CD4-positive, alpha-beta T cell (primary cell): ENCODE measurements at regions not wholly inside any gene's neighbourhood (a gene's known extent, or its start where the extent isn't known, plus 50 kb on each side); places are given as distances from the start of the nearest gene placed in this dataset.

Experiments used
- ATAC-seq: fragments of 200-7000 bp; cut with Tn5 transposase; one replicate; pipeline ENCODE4 v1.10.0; 2022; ENCODE audit warnings: mild to moderate bottlenecking; ENCODE audit not compliant: poor library complexity
- CTCF ChIA-PET: fragments of 350-600 bp; sonication (Branson Sonifier 250); formaldehyde crosslinking; loops from one replicate; lab custom pipeline; 2021; ENCODE audit warnings: antibody characterized with exemption, inconsistent platforms; lab: Charles Lee
- POLR2A ChIA-PET: fragments of 350-600 bp; sonication (Branson Sonifier 250); formaldehyde crosslinking; loops from one replicate; lab custom pipeline; 2021; ENCODE audit warnings: antibody characterized with exemption, inconsistent platforms; lab: Charles Lee
- DNase-seq, 14 experiments: peaks; one replicate each; pipeline ENCODE4 v3.0.0-alpha.2; 2013 to 2020; ENCODE audit warnings: mixed read lengths in 2 of 14
- H3K27ac ChIP-seq, 2 donors: one replicate each; pipeline versions ENCODE4 v1.5.1 to v1.7.0; 2013; ENCODE audit warnings: low read length in 2 of 2, low read depth in 1 of 2, mild to moderate bottlenecking in 1 of 2
- H3K27me3 ChIP-seq, 2 experiments: 1 replicate in 1 of 2; 2 replicates in 1 of 2; pipeline versions ENCODE4 v1.6.1 to v1.7.0; 2013; ENCODE audit warnings: low read length in 2 of 2, control low read depth in 1 of 2, mild to moderate bottlenecking in 1 of 2, moderate library complexity in 1 of 2; ENCODE audit not compliant: insufficient read depth in 2 of 2, control insufficient read depth in 1 of 2
- H3K36me3 ChIP-seq: one replicate; pipeline ENCODE4 v1.6.1; 2013; ENCODE audit warnings: low read length, control low read depth; ENCODE audit not compliant: insufficient read depth
- H3K4me1 ChIP-seq: one replicate; pipeline ENCODE4 v1.6.1; 2013; ENCODE audit warnings: low read length, control low read depth; ENCODE audit not compliant: insufficient read depth
- H3K4me3 ChIP-seq: one replicate; pipeline ENCODE4 v1.5.1; 2013; ENCODE audit warnings: mild to moderate bottlenecking, low read length, moderate library complexity
- H3K9me3 ChIP-seq, 2 experiments: 1 replicate in 1 of 2; 2 replicates in 1 of 2; pipeline versions ENCODE4 v1.6.1 to v1.7.0; 2013; ENCODE audit warnings: low read length in 2 of 2, mild to moderate bottlenecking in 2 of 2, control low read depth in 1 of 2, moderate library complexity in 1 of 2; ENCODE audit not compliant: control insufficient read depth in 1 of 2, insufficient read depth in 1 of 2
- H3K27ac Mint-ChIP-seq: one replicate; pipeline ENCODE4 v1.8.0; 2020; ENCODE audit warnings: mixed read lengths
- H3K27me3 Mint-ChIP-seq: one replicate; pipeline ENCODE4 v1.8.0; 2021; ENCODE audit warnings: mixed read lengths
- H3K36me3 Mint-ChIP-seq: one replicate; pipeline ENCODE4 v1.8.0; 2021; ENCODE audit warnings: low read depth, mixed read lengths
- H3K4me1 Mint-ChIP-seq: one replicate; pipeline ENCODE4 v1.8.0; 2021; ENCODE audit warnings: low read depth, mixed read lengths
- H3K4me3 Mint-ChIP-seq: one replicate; pipeline ENCODE4 v1.8.0; 2020; ENCODE audit warnings: mild to moderate bottlenecking, mixed read lengths
- H3K9me3 Mint-ChIP-seq: one replicate; pipeline ENCODE4 v1.8.0; 2020; ENCODE audit warnings: mixed read lengths
- intact Hi-C, 2 experiments: fragments of 100-400 bp; cut with DNase I in 1 of 2; cut with micrococcal nuclease in 1 of 2; formaldehyde crosslinking; loops; one replicate each; pipeline versions ENCODE4 v1.15.1 to v1.9.0; 2023 to 2025; cut with DNase I, micrococcal nuclease
- TF ChIP-seq, protein P1 (sequence below): fragments of 200-600 bp; IDR thresholded peaks from one replicate; pipeline ENCODE4 v1.8.0; 2022; ENCODE audit warnings: antibody characterized with exemption, mild to moderate bottlenecking

DNA sequence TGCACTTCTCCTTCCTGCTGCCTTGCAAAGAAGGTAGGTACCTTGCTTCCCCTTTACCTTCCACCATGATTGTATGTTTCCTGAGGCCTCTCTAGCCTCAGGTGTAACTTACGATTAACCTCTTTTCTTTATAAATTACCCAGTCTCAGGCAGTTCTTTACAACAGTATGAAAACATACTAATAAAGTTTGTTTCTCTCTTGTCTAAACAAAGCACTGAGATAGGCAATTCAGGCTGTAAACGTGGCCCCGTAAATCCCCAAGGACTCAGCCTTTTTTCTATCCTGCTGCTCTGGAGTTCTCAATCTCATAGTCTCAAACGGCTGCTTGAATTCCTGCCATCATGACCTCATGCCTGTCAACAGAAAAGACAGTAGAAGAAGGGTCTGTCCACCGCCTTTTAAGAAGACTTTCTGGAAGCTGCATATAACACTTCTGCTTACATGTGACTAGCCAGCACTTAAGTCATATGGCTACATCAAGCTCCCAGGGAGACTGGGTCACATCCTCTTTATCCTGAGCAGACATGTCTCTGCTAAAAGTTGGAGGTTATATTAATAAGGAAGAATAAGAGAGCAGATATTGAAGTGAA, 257.8 kb downstream of the EBLN2 start:
- ChIA-PET POLR2A (no interaction called here), CTCF (no interaction called here)
- no peaks in the 10 kb centered on the region for H3K27me3 ChIP-seq
- Mint-ChIP-seq H3K9me3 (no peaks in the 10 kb centered on the region), H3K36me3 (no peaks in the 10 kb centered on the region), H3K4me1 (no peaks in the 10 kb centered on the region), H3K27me3 (peaks cover 10% of the 10 kb centered on the region), H3K4me3 (no peak overlapping the region), H3K27ac (no peak overlapping the region)
- intact Hi-C loops: no loop called here
- H3K4me3 ChIP-seq: no peak overlapping the region
- DNase-seq (no peak), ATAC-seq (no peak)
- H3K9me3 ChIP-seq: no peaks in the 10 kb centered on the region
- no peaks in the 10 kb centered on the region for H3K4me1 ChIP-seq
- no peaks in the 10 kb centered on the region for H3K36me3 ChIP-seq
- TF ChIP-seq, protein P1, sequence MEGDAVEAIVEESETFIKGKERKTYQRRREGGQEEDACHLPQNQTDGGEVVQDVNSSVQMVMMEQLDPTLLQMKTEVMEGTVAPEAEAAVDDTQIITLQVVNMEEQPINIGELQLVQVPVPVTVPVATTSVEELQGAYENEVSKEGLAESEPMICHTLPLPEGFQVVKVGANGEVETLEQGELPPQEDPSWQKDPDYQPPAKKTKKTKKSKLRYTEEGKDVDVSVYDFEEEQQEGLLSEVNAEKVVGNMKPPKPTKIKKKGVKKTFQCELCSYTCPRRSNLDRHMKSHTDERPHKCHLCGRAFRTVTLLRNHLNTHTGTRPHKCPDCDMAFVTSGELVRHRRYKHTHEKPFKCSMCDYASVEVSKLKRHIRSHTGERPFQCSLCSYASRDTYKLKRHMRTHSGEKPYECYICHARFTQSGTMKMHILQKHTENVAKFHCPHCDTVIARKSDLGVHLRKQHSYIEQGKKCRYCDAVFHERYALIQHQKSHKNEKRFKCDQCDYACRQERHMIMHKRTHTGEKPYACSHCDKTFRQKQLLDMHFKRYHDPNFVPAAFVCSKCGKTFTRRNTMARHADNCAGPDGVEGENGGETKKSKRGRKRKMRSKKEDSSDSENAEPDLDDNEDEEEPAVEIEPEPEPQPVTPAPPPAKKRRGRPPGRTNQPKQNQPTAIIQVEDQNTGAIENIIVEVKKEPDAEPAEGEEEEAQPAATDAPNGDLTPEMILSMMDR: no peak
- H3K27ac ChIP-seq: no peak overlapping the region

DNA sequence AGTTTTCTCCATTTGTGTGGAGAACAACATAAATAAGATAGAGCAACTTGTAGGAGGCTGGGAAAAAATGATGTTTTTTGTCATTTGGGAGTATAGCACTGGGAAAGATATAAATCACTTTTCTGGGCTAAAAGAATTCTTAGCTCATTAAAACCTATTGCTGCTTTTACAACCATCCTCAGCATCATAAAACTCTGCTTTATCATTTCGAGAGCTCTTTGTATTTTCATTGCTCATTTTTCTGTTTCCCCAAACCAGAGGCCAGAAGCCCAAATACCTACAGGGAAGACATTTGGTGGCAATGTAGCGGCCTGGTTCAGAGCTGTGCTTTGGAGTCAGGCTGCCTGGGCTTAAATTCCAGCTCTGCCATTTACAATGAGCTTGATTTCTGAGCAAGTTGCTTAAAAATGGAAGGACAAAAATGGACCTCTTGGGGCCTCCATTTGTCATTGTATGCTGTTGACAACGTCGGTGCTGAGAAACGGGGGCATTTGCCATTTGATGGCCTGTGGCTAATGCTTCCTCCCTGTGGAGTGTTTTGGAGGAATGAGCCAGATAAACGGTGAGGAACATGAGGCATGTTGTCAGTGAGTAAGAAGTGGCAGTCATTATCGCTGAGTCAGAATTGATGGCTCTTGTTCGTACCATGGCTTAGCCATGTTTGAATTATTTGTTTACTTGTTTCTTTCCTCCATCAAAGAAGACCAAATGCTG, 260.0 kb downstream of the EBLN2 start:
- intact Hi-C loops: no loop called here
- H3K4me1 Mint-ChIP-seq: no peaks in the 10 kb centered on the region
- CTCF ChIA-PET: no interaction called here

DNA sequence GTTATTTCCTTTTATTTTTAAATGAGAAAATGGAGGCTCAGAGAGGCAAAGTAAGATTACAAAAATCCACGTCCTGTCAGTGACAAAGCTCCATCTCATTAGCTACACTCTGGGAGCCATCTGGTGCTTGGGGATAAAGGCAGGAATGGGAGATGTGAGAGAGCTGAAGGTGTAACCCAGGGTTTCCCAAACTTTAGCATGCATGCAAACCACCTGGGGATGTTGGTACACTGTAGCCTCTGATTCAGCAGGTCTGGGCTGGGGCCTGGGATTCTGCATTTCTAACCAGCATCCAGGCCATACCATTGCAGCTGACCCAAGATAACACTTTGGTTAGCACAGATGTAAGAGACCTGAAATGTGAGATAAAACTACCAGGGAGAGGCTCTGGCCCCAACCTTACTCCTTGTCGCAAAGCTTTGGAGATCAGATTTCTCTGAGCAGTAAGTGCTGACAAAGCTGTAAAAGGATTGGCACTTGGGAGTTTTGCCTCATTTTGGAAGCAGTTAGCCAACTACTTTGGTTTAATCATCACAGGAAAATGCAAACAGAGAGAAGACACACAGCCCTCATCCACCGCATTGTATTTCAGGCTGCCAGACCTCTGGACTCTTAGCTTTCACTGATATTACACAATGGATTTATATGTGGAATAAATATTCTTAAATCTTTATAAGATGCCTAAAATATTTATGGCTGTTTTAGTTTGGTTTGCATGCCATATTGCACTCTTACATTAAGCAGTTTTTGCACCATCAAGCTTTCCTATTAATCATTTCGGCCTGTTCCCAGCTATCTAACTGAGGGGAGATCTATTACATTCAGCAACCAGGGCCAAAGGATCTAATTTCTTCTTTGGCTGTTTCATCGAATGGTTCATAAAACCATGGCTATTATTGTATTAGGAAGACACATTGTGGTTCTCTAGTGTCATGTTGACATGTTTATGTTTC, 263.0 kb downstream of the EBLN2 start:
- Mint-ChIP-seq H3K27ac (no peak overlapping the region), H3K4me3 (no peak overlapping the region), H3K4me1 (no peaks in the 10 kb centered on the region), H3K36me3 (no peaks in the 10 kb centered on the region), H3K9me3 (no peaks in the 10 kb centered on the region), H3K27me3 (peaks cover 4% of the 10 kb centered on the region)
- ChIA-PET POLR2A (interaction anchor here (0.6 kb wide), 1 partner anchor 13 kb away, joined by 3 read pairs; no protein-coding TSS in a partner anchor), CTCF (no interaction called here)
- Histone ChIP-seq H3K9me3 (no peaks in the 10 kb centered on the region), H3K36me3 (no peaks in the 10 kb centered on the region), H3K27ac (no peak overlapping the region), H3K4me1 (no peaks in the 10 kb centered on the region), H3K27me3 (no peaks in the 10 kb centered on the region), H3K4me3 (no peak overlapping the region)
- intact Hi-C loops: no loop called here
- ATAC-seq (no peak), DNase-seq (no peak)
- TF ChIP-seq, protein P1: no peak

More for the DNA sequence above, 260.0 kb downstream of the EBLN2 start:
- POLR2A ChIA-PET: no interaction called here
- Mint-ChIP-seq H3K4me3 (no peak overlapping the region), H3K27ac (no peak overlapping the region), H3K36me3 (no peaks in the 10 kb centered on the region), H3K27me3 (peaks cover 10% of the 10 kb centered on the region), H3K9me3 (no peaks in the 10 kb centered on the region)
- ATAC-seq: no peak
- Histone ChIP-seq H3K9me3 (no peaks in the 10 kb centered on the region), H3K27me3 (no peaks in the 10 kb centered on the region), H3K36me3 (no peaks in the 10 kb centered on the region), H3K4me3 (no peak overlapping the region), H3K27ac (no peak overlapping the region), H3K4me1 (no peaks in the 10 kb centered on the region)
- no peak for DNase-seq
- TF ChIP-seq, protein P1: no peak
